CD4-positive, alpha-beta T cell treated with Interleukin-2 at 100 ng/mL for 4 hours (primary cell): ENCODE measurements at regions not wholly inside any gene's neighbourhood (a gene's known extent, or its start where the extent isn't known, plus 50 kb on each side); places are given as distances from the start of the nearest gene placed in this dataset.
"Not testable (repeated sequence)": the region's sequence is repeated elsewhere in the genome, so short reads cannot be mapped to it uniquely, and the experiment has no call there.

Experiments
- DNase-seq: peaks from one replicate; pipeline ENCODE4 v3.0.0-alpha.2; 2020; ENCODE audit warnings: low spot score

- not testable (repeated sequence) for DNase-seq
These were observed 51.5 kb upstream of the MUC20 start for GRCh38 chr3:195669310-195669709.

GRCh38 chr3:195668131-195668766 lies 52.5 kb upstream of the MUC20 start:
- DNase-seq = not testable (repeated sequence)

GRCh38 chr3:195665311-195665710 lies 55.5 kb upstream of the MUC20 start:
- not testable (repeated sequence) for DNase-seq

- DNase-seq = not testable (repeated sequence)
These were observed 56.6 kb upstream of the MUC20 start for GRCh38 chr3:195664131-195664530.

- not testable (repeated sequence) for DNase-seq
These were observed 61.6 kb upstream of the MUC20 start for GRCh38 chr3:195659136-195659533.

- DNase-seq = peak; percentile 20
These were observed 62.2 kb upstream of the MUC20 start for GRCh38 chr3:195658381-195659135.

GRCh38 chr3:195657475-195658372 lies 63.1 kb upstream of the MUC20 start:
- DNase-seq = peak; percentile 94

- DNase-seq = not testable (repeated sequence)
These were observed 64.7 kb upstream of the MUC20 start for GRCh38 chr3:195656091-195656490.

GRCh38 chr3:195654746-195655145 lies 66.0 kb upstream of the MUC20 start:
- DNase-seq = not testable (repeated sequence)

- not testable (repeated sequence) for DNase-seq
These were observed 66.6 kb upstream of the MUC20 start for GRCh38 chr3:195654138-195654537.

GRCh38 chr3:195653641-195654040 lies 67.1 kb upstream of the MUC20 start:
- DNase-seq = peak; percentile 38

GRCh38 chr3:195647912-195648702 lies 64.4 kb upstream of the APOD start:
- not testable (repeated sequence) for DNase-seq

GRCh38 chr3:195645872-195646271 lies 62.1 kb upstream of the APOD start:
- not testable (repeated sequence) for DNase-seq

GRCh38 chr3:195643245-195643644 lies 59.5 kb upstream of the APOD start:
- not testable (repeated sequence) for DNase-seq

- not testable (repeated sequence) for DNase-seq
These were observed 58.6 kb upstream of the APOD start for GRCh38 chr3:195642311-195642710.

GRCh38 chr3:195638456-195638855 lies 54.7 kb upstream of the APOD start:
- not testable (repeated sequence) for DNase-seq

GRCh38 chr3:195637473-195638233 lies 53.9 kb upstream of the APOD start:
- DNase-seq = not testable (repeated sequence)

- DNase-seq = not testable (repeated sequence)
These were observed 53.3 kb upstream of the APOD start for GRCh38 chr3:195637011-195637410.

- not testable (repeated sequence) for DNase-seq
These were observed 52.4 kb upstream of the APOD start for GRCh38 chr3:195635898-195636685.
